ENCODE measurements at regions not wholly inside any gene's neighbourhood (a gene's known extent, or its start where the extent isn't known, plus 50 kb on each side); places are given as distances from the start of the nearest gene placed in this dataset.
"Not testable (repeated sequence)": the region's sequence is repeated elsewhere in the genome, so short reads cannot be mapped to it uniquely, and the experiment has no call there.

- TF ChIP-seq EZH2 (IDR thresholded peaks at IDR 0.05; ENCODE audit: borderline replicate concordance, low read length): no peak
- no peak for TF ChIP-seq CTCF (IDR thresholded peaks at IDR 0.05; ENCODE audit: low read length)
These were observed 103.8 kb downstream of the TRIM43 start for GRCh38 chr2:95695613-95696012.

GRCh38 chr2:95698146-95698545, 106.3 kb downstream of the TRIM43 start:
- H3K4me1 ChIP-seq (ENCODE audit: insufficient read depth, low read length, severe bottlenecking): no peaks in the 10 kb centered on the region
- no peak overlapping the region for H3K4me3 ChIP-seq (ENCODE audit: low read depth, low read length, poor library complexity, severe bottlenecking)
- H3F3A ChIP-seq (ENCODE audit: insufficient read depth, low read length): no peaks in the 10 kb centered on the region
- H3K9me3 ChIP-seq (ENCODE audit: low read length): no peaks in the 10 kb centered on the region
- H3K9me2 ChIP-seq (ENCODE audit: low read depth, low read length): no peaks in the 10 kb centered on the region
- no peaks in the 10 kb centered on the region for H3K27me3 ChIP-seq (ENCODE audit: insufficient read depth, low read length)
- H3K9ac ChIP-seq (ENCODE audit: low read length): no peak overlapping the region
- no peaks in the 10 kb centered on the region for H3K79me2 ChIP-seq (ENCODE audit: insufficient read depth, low read length)
- no peak overlapping the region for H3K27ac ChIP-seq (ENCODE audit: low read depth, low read length, poor library complexity, severe bottlenecking)
- H3K36me3 ChIP-seq (ENCODE audit: insufficient read depth, low read length): no peaks in the 10 kb centered on the region
- no peak overlapping the region for H3K4me2 ChIP-seq (ENCODE audit: low read length)
- H2AFZ ChIP-seq (ENCODE audit: low read length): no peak overlapping the region
- TF ChIP-seq CTCF (IDR thresholded peaks at IDR 0.05; ENCODE audit: low read length) (no peak), EZH2 (IDR thresholded peaks at IDR 0.05; ENCODE audit: borderline replicate concordance, low read length) (no peak)
- H4K20me1 ChIP-seq (ENCODE audit: insufficient read depth, low read length): no peaks in the 10 kb centered on the region

More at GRCh38 chr2:95695613-95696012, 103.8 kb downstream of the TRIM43 start:
- H3K27me3 ChIP-seq (ENCODE audit: insufficient read depth, low read length): no peaks in the 10 kb centered on the region
- H3K9ac ChIP-seq (ENCODE audit: low read length): no peak overlapping the region
- no peaks in the 10 kb centered on the region for H3K36me3 ChIP-seq (ENCODE audit: insufficient read depth, low read length)
- H3K27ac ChIP-seq (ENCODE audit: low read depth, low read length, poor library complexity, severe bottlenecking): no peak overlapping the region
- H3F3A ChIP-seq (ENCODE audit: insufficient read depth, low read length): no peaks in the 10 kb centered on the region
- H3K4me1 ChIP-seq (ENCODE audit: insufficient read depth, low read length, severe bottlenecking): no peaks in the 10 kb centered on the region
- H3K4me3 ChIP-seq (ENCODE audit: low read depth, low read length, poor library complexity, severe bottlenecking): no peak overlapping the region
- no peaks in the 10 kb centered on the region for H3K9me3 ChIP-seq (ENCODE audit: low read length)
- H3K9me2 ChIP-seq (ENCODE audit: low read depth, low read length): no peaks in the 10 kb centered on the region
- H4K20me1 ChIP-seq (ENCODE audit: insufficient read depth, low read length): no peaks in the 10 kb centered on the region
- no peaks in the 10 kb centered on the region for H3K79me2 ChIP-seq (ENCODE audit: insufficient read depth, low read length)
- no peak overlapping the region for H2AFZ ChIP-seq (ENCODE audit: low read length)
- H3K4me2 ChIP-seq (ENCODE audit: low read length): no peak overlapping the region

- H2AFZ ChIP-seq (ENCODE audit: low read length); H4K20me1 ChIP-seq (ENCODE audit: insufficient read depth, low read length); H3K36me3 ChIP-seq (ENCODE audit: insufficient read depth, low read length); H3K27ac ChIP-seq (ENCODE audit: low read depth, low read length, poor library complexity, severe bottlenecking); H3K4me1 ChIP-seq (ENCODE audit: insufficient read depth, low read length, severe bottlenecking); H3K9ac ChIP-seq (ENCODE audit: low read length); H3K9me2 ChIP-seq (ENCODE audit: low read depth, low read length); H3K4me2 ChIP-seq (ENCODE audit: low read length); H3F3A ChIP-seq (ENCODE audit: insufficient read depth, low read length); H3K9me3 ChIP-seq (ENCODE audit: low read length); H3K79me2 ChIP-seq (ENCODE audit: insufficient read depth, low read length); H3K4me3 ChIP-seq (ENCODE audit: low read depth, low read length, poor library complexity, severe bottlenecking); H3K27me3 ChIP-seq (ENCODE audit: insufficient read depth, low read length): not testable (repeated sequence)
These were observed 107.7 kb downstream of the TRIM43 start for GRCh38 chr2:95699201-95700184.
